GM06990 (cell line): ENCODE measurements at regions not wholly inside any gene's neighbourhood (a gene's known extent, or its start where the extent isn't known, plus 50 kb on each side); places are given as distances from the start of the nearest gene placed in this dataset.

Source experiments
- DNase-seq: peaks from one replicate; pipeline ENCODE4 v3.0.0-alpha.2; 2011; ENCODE audit not compliant: insufficient read length; ENCODE audit errors: extremely low read depth
- H3K27me3 ChIP-seq: replicated peaks from 2 replicates; pipeline ENCODE4 v1.6.0; 2011; ENCODE audit warnings: low read length; ENCODE audit not compliant: control insufficient read depth, insufficient read depth
- H3K36me3 ChIP-seq: 2 replicates; pipeline ENCODE4 v1.5.1; 2011; ENCODE audit warnings: low read length; ENCODE audit not compliant: control insufficient read depth, insufficient read depth
- H3K4me3 ChIP-seq: replicated peaks from 2 replicates; pipeline ENCODE4 v1.5.1; 2011; ENCODE audit warnings: low read depth, mild to moderate bottlenecking, control low read depth, low read length
- CTCF ChIP-seq: IDR thresholded peaks from 2 replicates; pipeline ENCODE4 v1.5.1; 2011; ENCODE audit warnings: low read length, control low read depth, mild to moderate bottlenecking, inconsistent platforms; ENCODE audit not compliant: insufficient read depth, poor library complexity, severe bottlenecking

GRCh38 chr7:41222746-41223145 is 480.1 kb downstream of the INHBA start:
- no peak for DNase-seq
- no peak overlapping the region for H3K4me3 ChIP-seq
- TF ChIP-seq CTCF: no peak
- no peaks in the 10 kb centered on the region for H3K27me3 ChIP-seq
- no peaks in the 10 kb centered on the region for H3K36me3 ChIP-seq

- Histone ChIP-seq H3K4me3 (no peak overlapping the region), H3K27me3 (no peaks in the 10 kb centered on the region)
These were observed 482.6 kb downstream of the INHBA start for GRCh38 chr7:41220266-41220665.

GRCh38 chr7:41219276-41219675 is 483.6 kb downstream of the INHBA start:
- Histone ChIP-seq H3K27me3 (no peaks in the 10 kb centered on the region), H3K36me3 (no peaks in the 10 kb centered on the region), H3K4me3 (no peak overlapping the region)
- TF ChIP-seq CTCF: no peak
- DNase-seq: no peak

More at GRCh38 chr7:41220266-41220665, 482.6 kb downstream of the INHBA start:
- DNase-seq: no peak
- no peak for TF ChIP-seq CTCF
- no peaks in the 10 kb centered on the region for H3K36me3 ChIP-seq

GRCh38 chr7:41217306-41217705 is 485.6 kb downstream of the INHBA start:
- no peaks in the 10 kb centered on the region for H3K27me3 ChIP-seq
- no peaks in the 10 kb centered on the region for H3K36me3 ChIP-seq
- no peak for TF ChIP-seq CTCF
- no peak for DNase-seq
- no peak overlapping the region for H3K4me3 ChIP-seq

GRCh38 chr7:41207141-41207540 is 495.7 kb downstream of the INHBA start:
- H3K36me3 ChIP-seq: no peaks in the 10 kb centered on the region
- no peak for TF ChIP-seq CTCF
- no peak overlapping the region for H3K4me3 ChIP-seq
- no peaks in the 10 kb centered on the region for H3K27me3 ChIP-seq
- DNase-seq: no peak

- no peak for TF ChIP-seq CTCF
- DNase-seq: no peak
- Histone ChIP-seq H3K36me3 (no peaks in the 10 kb centered on the region), H3K27me3 (no peaks in the 10 kb centered on the region), H3K4me3 (no peak overlapping the region)
These were observed 496.6 kb downstream of the INHBA start for GRCh38 chr7:41206267-41206666.
